ENCODE measurements at regions not wholly inside any gene's neighbourhood (a gene's known extent, or its start where the extent isn't known, plus 50 kb on each side); places are given as distances from the start of the nearest gene placed in this dataset.
A peak's percentile ranks its signal among the peaks of the same experiment; 100 is the strongest.

DNA sequence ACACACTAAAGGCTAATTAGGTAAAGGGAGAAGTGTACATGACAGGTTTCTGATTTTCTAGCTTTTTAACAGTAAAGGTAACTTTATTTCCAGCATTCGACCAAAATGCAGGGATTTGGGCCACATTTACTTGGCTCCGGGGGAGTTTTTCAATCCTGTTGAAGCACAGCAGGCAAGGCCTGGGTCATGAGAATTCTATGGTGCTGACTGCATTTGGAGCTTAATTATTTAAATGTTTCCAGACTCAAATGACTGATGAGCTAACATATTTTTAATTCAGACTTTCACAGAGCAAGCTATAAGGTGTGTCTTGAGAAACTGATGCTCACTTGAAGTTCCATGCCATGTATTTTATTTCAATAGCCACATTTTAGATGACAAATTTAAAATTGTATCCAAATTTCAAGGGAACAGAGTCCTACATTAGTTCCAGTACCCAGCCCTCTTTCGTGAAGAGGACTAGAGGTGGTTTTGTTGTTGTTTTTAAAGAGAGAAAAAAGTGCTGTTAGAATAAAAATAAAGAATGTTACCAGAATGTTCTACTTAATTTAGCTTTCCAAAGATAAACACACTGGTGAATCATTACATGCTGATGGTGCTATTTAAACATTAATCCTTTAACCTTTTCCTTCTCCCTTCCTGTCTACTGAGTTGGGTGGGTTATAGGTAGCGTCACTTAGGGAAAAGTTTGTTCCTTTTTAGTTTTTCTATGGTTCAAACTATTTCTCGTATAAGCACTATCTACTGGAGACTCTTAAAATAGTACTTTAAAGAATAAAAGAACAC lies 82.3 kb upstream of the PHACTR2 start:
- no peak for DNase-seq (ENCODE audit: low read depth)

DNA sequence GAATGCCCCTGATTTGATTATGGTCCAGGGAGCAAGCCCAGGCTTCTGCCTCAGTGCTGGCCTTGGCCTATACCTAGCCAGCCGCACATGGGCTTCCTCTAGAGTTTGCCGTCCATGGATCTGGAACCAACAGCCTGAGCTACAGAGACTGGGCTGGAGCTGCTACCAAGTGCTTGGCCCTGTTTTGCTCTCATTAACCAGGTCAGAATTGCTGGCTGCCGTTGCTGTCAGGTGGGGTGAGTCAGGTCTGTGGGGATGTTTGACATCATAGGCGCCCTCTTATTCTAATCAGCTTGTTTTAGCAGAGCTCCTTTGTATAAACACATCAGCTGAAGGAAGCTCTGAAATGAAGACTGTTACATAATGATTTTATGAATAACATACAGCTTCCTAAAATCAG lies 83.1 kb upstream of the PHACTR2 start:
- peak; percentile 11 for DNase-seq (ENCODE audit: low read depth)

DNA sequence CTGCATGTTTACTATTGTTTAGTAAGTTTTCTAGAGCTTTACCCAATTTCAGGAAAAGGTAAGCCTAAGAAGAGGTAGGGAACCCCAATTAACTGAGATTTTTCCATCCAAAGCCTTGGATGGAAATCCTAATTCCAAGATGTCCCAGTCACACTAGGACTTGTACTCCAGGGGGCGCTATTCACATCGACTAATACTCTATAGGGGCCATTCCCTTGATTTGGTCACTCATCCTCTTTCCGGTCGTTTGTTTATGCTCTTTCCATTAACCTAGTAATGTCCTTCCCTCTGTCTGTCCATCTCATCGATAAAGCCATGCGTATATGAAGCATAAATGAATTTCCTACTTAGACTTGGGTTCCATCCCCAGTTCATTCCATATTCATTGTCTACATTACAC lies 80.8 kb upstream of the FUCA2 start:
- DNase-seq (ENCODE audit: low read depth): no peak

DNA sequence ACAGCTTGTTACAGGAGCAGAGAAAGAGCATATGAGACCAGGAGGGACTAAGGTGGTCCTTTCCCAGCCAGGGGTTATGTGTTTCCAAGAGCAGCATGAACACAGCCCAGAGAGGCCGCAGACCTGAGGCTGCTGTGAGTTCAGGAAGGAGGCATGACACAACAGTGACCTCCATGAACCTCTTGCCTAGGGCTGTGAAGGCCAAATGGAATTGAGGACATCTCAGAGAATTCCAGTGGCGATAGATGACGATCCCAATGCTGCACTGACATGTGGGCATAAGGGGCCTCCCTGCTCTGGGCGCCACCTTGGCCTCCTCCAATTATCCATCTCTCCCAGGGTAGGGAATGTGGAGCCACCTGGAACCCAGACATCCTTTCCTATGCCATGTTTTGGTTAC lies 79.9 kb upstream of the FUCA2 start:
- no peak for DNase-seq (ENCODE audit: low read depth)

DNA sequence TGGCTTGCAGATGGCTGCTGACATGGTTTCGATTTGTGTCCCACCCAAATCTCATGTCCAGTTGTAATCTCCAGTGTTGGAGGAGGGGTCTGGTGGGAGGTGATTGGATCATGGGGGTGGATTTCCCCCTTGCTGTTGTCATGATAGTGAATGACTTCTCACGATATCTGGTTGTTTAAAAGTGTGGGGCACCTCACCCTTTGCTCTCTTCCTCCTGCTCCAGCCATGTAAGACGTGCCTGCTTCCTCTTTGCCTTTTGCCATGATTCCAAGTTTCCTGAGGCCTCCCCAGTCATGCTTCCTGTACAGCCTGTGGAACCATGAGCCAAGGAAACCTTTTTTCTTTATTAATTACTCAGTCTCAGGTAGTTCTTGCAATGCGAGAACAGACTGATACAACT lies 77.6 kb upstream of the FUCA2 start:
- no peak for DNase-seq (ENCODE audit: low read depth)

DNA sequence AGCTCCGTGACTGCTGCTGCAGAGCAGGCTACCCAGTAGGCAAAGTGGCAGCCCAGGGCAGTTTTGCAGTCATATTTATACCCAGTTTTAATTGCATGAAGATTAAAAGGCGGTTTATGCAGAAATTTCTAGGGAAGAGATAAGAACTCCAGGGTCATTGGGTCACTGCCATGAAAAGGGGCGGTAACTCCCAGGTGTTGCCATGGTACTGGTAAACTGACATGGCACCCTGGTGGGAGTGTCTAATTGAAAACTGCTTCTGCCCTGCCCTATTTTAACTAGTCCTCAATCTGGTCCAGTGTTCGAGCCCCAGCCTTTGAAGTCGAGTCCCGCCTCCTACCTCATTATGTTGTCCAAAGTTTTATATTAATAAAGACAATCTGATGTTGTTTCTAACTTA lies 75.0 kb upstream of the FUCA2 start:
- DNase-seq (ENCODE audit: low read depth): no peak

DNA sequence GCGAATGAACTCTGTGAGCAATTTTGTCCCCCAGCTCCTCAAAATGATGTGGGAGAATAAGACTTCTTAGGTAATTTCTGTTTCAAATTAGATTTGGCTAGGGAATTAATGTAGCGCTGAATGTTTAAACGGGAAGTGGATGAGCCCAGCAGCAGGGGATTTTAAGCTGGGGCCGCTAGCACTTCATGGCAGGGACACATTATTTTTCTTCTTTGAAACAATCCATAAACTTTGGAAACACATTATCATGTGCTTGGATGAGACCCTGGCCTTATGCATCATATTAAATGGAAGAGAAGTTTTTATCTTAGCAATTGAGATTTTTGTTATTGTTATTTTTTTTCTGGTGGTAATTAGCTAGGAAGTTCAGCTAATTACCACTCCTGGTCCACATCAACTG lies 74.2 kb upstream of the FUCA2 start:
- no peak for DNase-seq (ENCODE audit: low read depth)

DNA sequence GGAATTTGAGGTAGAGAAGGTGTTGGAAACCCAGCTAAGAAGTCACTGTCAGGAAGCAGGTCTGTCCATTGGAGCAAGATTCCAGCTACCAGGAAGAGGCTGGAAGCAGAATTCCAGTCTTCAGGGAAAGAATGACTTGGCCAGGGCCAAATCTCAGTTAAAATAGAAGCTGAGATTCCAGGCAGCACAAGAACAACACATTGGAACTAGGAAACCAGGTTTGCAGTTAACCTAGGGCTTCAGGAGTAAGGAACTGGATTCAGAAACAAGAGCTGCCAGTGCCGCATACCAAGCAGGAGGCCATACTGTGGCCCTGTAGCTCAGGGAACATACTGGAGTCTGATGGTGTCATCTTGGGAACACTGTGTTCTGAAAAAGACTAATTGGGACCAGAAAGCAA lies 73.7 kb upstream of the FUCA2 start:
- DNase-seq (ENCODE audit: low read depth): no peak

DNA sequence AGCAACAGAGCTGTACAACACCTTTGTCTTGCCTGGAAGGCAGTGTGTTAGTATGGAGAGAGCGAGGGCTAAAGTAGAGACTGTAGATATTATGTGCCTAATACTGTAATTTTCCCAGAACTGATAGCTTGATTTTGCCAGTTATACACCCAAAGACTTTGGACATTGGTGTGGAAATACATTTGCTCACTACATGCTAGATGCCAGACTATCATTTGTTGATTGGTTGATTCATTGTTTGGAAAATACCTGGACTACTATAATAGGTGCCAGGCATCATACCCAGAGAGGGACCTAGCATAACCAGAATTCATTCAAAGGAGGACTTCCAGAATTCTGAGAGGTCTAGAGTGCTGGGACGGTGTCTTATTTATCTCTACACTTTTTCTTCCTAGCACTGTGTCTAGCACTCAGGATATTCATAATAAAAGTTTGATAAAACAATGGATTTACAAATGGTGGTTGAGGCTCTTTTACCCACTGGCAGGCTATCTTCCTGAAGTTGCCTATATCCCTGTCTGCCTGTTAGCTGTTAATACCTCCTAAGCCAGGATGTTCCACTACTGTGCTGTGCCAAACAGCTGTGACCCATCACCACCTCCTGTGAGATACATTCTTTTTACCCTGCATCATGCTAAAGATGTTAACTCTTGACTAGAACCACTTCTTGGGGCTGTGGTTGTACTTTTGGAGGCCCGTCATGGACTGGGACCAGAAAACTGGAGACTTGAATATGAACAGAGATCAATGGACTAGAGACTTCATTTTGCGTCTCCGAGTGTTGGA lies 72.2 kb upstream of the FUCA2 start:
- no peak for DNase-seq (ENCODE audit: low read depth)

DNA sequence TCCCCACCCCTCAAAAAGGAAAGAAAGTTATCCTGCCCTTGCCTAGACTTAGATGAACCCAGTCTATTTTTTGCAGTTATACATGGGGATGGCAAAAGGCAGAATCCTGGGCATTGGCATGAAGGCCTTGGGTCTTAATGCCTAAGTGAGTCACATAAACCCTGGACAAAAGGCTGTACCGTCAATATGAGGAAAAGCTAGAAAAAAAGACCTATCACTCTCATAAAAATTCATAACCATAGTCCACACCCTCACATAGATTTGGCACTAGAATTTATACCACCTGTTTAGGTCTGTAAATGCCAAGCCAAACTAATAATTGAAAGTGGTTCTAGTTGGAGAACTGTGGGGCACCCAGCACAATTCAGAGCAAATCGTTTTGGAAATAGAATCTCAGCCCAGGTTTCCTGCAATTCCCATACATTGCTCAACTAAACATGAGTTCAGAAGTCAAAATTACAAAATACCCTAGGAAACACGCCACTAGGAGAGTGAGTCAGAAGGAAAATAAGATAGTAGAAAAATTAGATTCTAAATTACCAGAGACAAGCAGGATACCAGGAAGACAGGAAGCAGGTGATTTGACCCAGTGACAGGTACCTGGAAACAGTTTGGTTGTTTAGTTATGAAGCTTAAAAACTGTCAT lies 70.4 kb upstream of the FUCA2 start:
- no peak for DNase-seq (ENCODE audit: low read depth)

DNA sequence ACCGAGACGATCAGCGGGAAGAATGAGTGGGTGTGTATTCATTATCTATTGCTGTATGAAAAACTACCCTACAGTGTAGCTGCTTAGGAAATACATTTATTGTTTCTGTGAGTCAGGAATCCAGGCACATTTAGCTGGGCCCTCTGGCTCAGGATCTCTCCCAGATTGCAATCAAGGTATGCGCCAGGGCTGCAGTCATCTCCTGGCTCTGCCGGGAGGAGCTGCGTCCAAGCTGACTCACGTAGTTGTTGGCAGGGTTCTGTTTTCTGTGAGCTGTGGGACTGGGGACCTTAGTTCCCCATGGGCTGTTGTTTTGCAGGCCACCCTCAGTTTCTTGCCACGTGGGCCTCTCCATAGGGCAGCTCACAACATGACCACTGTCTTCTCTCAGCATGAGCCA lies 68.2 kb upstream of the FUCA2 start:
- peak; percentile 77 for DNase-seq (ENCODE audit: low read depth)

DNA sequence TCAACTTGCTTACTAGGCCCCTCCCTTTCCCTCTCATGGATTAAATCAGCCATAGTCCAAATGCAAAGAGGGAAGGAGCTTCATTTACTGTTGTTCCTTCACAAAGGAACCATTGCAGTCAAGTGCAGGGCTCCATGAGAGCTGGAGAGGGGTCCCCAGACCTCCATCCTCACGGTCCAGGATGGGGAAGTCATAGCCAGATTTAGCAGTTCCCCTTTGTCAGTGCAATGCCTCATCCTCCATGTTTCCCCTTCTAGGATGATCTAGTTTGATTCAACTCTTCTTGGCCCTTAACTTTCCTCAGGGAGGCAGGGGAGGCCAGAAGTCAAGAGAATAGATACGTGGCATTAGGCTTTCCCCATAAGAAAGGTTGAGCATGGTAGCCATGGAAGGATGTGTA lies 66.5 kb upstream of the FUCA2 start:
- no peak for DNase-seq (ENCODE audit: low read depth)

DNA sequence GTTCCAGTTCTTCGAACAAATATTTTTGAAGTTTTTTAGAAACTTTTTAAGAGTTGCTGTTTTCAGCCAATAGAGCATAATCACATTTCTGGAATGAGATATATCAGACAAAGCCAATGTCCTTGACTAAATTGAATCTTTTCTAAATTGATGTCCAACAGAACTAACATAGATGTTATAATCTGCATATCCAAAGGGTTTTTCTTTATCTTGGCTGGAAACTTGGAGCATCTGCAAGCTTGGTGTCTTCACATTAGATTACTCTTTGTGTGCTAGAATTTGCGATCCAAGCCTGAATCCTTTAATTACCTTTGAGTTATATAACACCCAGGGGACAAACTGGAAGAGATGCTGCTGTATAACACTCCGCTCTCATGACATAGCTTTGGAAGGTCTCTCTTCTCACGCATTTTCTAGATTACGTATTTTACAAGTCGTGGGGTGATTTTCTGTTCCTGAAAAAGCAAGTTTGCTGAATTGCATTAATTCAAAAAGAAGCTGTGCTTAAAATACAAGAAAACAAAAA lies 64.4 kb upstream of the FUCA2 start:
- no peak for DNase-seq (ENCODE audit: low read depth)

DNA sequence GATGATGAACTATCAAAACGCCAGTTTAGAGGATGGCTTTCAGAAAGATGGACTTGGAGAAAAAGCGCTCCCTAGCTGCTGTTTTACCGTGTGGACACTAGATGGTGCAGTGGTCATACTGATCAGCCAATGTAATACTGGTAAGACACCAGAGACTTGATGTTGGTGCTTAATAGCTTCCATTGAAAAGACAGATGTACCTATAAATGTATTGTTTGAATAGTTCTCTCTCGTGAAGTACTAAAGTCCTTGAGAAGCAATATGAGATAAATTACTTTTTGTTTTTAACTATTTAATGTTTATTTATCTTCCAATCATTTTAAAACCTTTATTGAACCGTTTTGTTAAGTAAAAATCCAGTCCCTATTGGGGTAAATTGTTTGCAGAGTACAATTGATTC lies 63.9 kb upstream of the FUCA2 start:
- peak; percentile 70 for DNase-seq (ENCODE audit: low read depth)

DNA sequence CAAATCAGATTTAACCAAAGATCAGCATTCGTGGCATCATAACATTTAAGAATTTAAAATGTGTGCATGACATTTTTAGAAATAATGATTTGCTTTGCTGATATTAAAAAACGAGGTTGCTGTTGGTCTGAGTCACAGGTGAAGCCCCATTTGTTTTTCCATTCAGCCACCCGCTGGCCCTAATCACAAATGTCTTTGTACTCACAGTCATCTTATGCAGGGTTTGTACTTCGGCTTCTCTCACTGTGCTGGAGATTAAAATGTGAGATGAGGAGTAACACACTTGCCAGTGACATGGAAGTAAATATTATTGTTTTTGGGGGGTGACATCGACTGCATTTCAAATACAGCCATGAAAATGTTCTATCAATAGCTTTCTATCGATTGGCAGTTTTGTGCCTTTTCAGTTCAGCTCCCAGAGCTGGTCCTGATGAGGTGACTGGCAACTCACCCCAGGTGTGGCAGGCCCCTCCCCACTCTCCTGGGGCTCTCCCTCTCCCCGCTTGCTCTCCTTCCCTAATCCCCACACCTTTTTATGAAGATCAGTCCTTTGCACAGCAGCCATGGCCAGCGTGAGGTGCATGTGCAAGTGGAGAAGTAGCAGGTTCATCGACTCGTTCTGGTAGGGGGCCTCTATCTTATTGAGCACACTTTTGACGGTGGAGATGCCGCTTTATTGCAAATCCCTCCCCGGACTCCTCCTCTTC lies 58.8 kb upstream of the FUCA2 start:
- no peak for DNase-seq (ENCODE audit: low read depth)

DNA sequence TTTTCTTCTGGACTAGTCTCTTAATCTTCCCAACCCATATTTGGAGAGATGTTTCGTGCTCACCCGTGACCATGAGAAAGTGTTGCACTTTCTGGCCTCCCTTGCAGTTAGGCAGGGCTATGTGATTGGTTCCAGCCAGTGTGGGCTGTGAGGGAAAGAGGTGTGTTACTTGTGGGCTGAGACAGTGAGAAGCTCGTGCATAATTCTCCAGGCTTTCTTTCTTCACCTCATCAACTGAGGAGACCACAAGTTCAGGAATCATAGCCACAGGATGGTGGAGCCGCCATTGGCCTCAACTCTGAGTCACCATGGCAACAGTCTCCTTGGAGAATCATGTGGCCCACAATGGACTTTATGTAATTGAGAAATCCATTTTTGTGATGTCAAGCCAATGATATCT lies 57.5 kb upstream of the FUCA2 start:
- DNase-seq (ENCODE audit: low read depth): peak; percentile 25

DNA sequence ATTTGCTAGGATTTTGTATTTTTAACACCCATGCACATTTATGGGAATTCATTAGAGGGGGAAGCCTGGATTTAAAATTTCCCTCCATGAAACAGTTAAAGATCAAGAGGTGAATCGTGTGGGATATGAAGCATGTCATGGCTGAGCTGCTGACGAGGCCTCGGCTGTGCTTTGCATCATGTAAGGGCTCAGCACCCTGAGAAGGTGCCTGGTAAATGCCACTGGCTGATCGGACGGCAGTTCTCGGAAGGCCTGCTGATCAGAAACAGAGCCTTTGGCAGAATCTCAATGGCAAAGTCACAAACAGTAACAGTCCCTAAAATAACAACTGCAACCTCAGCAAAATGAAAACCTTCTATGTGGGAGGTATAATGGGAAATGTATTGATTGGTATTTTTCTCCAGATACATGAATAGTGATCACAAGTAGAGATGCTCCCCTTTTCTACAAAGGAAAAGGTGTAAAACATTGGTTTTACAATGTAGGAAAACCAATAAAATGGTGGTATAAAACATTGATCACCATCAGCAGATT lies 53.0 kb upstream of the FUCA2 start:
- DNase-seq (ENCODE audit: low read depth): no peak

DNA sequence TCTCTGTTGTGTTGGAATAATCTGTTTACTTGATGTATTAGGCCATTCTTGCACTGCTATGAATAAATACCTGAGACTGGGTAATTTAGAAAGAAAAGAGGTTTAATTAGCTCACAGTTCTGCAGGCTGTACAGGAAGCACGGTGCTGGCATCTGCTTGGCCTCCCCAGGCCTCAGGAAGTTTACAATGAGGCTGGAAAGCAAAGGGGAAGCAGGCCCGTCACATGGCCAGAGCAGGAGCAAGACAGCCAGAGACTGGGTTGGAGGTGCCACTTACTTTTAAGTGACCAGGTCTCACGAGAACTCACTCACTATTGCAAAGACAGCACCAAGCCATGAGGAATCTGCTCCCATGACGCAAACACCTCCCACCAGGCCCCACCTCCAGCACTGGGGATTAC lies 50.6 kb upstream of the FUCA2 start:
- no peak for DNase-seq (ENCODE audit: low read depth)

Measured in HT1080 (cell line).